ENCODE measurements at regions not wholly inside any gene's neighbourhood (a gene's known extent, or its start where the extent isn't known, plus 50 kb on each side); places are given as distances from the start of the nearest gene placed in this dataset.

- TF ChIP-seq CTCF (IDR thresholded peaks at IDR 0.05; ENCODE audit: partially characterized antibody, unreplicated experiment), result no peak
- no peaks in the 10 kb centered on the region for H3K9me3 Mint-ChIP-seq (ENCODE audit: unreplicated experiment)
- peaks cover 5% of the 10 kb centered on the region for H3K4me1 Mint-ChIP-seq (ENCODE audit: low read depth, unreplicated experiment)
Measured at GRCh38 chr10:6866757-6867156, 286.7 kb upstream of the PRKCQ start.

GRCh38 chr10:6864142-6864541 lies 284.1 kb upstream of the PRKCQ start:
- TF ChIP-seq CTCF (IDR thresholded peaks at IDR 0.05; ENCODE audit: partially characterized antibody, unreplicated experiment), result no peak
- Mint-ChIP-seq H3K36me3 (ENCODE audit: unreplicated experiment) (peaks cover 4% of the 10 kb centered on the region), H3K4me1 (ENCODE audit: low read depth, unreplicated experiment) (peaks cover 5% of the 10 kb centered on the region), H3K9me3 (ENCODE audit: unreplicated experiment) (no peaks in the 10 kb centered on the region), H3K27ac (ENCODE audit: unreplicated experiment) (no peak overlapping the region), H3K4me3 (ENCODE audit: unreplicated experiment) (no peak overlapping the region), H3K27me3 (ENCODE audit: unreplicated experiment) (no peaks in the 10 kb centered on the region)
- DNase-seq, result no peak

More at GRCh38 chr10:6866757-6867156, 286.7 kb upstream of the PRKCQ start:
- H3K4me3 Mint-ChIP-seq (ENCODE audit: unreplicated experiment), result no peak overlapping the region
- DNase-seq, result no peak
- peaks cover 4% of the 10 kb centered on the region for H3K36me3 Mint-ChIP-seq (ENCODE audit: unreplicated experiment)
- no peaks in the 10 kb centered on the region for H3K27me3 Mint-ChIP-seq (ENCODE audit: unreplicated experiment)
- H3K27ac Mint-ChIP-seq (ENCODE audit: unreplicated experiment), result no peak overlapping the region

GRCh38 chr10:6863381-6863780 lies 283.3 kb upstream of the PRKCQ start:
- no peak for TF ChIP-seq CTCF (IDR thresholded peaks at IDR 0.05; ENCODE audit: partially characterized antibody, unreplicated experiment)
- Mint-ChIP-seq H3K9me3 (ENCODE audit: unreplicated experiment) (no peaks in the 10 kb centered on the region), H3K4me3 (ENCODE audit: unreplicated experiment) (no peak overlapping the region)

GRCh38 chr10:6850452-6850851 lies 270.4 kb upstream of the PRKCQ start:
- Mint-ChIP-seq H3K27me3 (ENCODE audit: unreplicated experiment) (no peaks in the 10 kb centered on the region), H3K36me3 (ENCODE audit: unreplicated experiment) (no peaks in the 10 kb centered on the region), H3K27ac (ENCODE audit: unreplicated experiment) (no peak overlapping the region), H3K4me1 (ENCODE audit: low read depth, unreplicated experiment) (no peaks in the 10 kb centered on the region), H3K9me3 (ENCODE audit: unreplicated experiment) (no peaks in the 10 kb centered on the region), H3K4me3 (ENCODE audit: unreplicated experiment) (no peak overlapping the region)
- DNase-seq, result no peak
- TF ChIP-seq CTCF (IDR thresholded peaks at IDR 0.05; ENCODE audit: partially characterized antibody, unreplicated experiment), result no peak

More at GRCh38 chr10:6863381-6863780, 283.3 kb upstream of the PRKCQ start:
- no peaks in the 10 kb centered on the region for H3K27me3 Mint-ChIP-seq (ENCODE audit: unreplicated experiment)
- H3K27ac Mint-ChIP-seq (ENCODE audit: unreplicated experiment), result no peak overlapping the region
- DNase-seq, result no peak
- H3K36me3 Mint-ChIP-seq (ENCODE audit: unreplicated experiment), result peaks cover 4% of the 10 kb centered on the region
- peaks cover 5% of the 10 kb centered on the region for H3K4me1 Mint-ChIP-seq (ENCODE audit: low read depth, unreplicated experiment)

- H3K4me3 Mint-ChIP-seq (ENCODE audit: unreplicated experiment), result no peak overlapping the region
- no peaks in the 10 kb centered on the region for H3K36me3 Mint-ChIP-seq (ENCODE audit: unreplicated experiment)
- TF ChIP-seq CTCF (IDR thresholded peaks at IDR 0.05; ENCODE audit: partially characterized antibody, unreplicated experiment), result no peak
- no peaks in the 10 kb centered on the region for H3K9me3 Mint-ChIP-seq (ENCODE audit: unreplicated experiment)
- DNase-seq, result no peak
- no peaks in the 10 kb centered on the region for H3K27me3 Mint-ChIP-seq (ENCODE audit: unreplicated experiment)
- H3K4me1 Mint-ChIP-seq (ENCODE audit: low read depth, unreplicated experiment), result no peaks in the 10 kb centered on the region
- H3K27ac Mint-ChIP-seq (ENCODE audit: unreplicated experiment), result no peak overlapping the region
Measured at GRCh38 chr10:6847561-6847960, 267.5 kb upstream of the PRKCQ start.

Data from glutamatergic neuron (in vitro differentiated cells).